GM23338 (cell line): ENCODE measurements at regions not wholly inside any gene's neighbourhood (a gene's known extent, or its start where the extent isn't known, plus 50 kb on each side); places are given as distances from the start of the nearest gene placed in this dataset.

Source experiments
- ATAC-seq: fragments of 200-7000 bp; cut with Tn5 transposase; 3 replicates; pipeline ENCODE4 v1.9.1; 2020
- DNase-seq: peaks from one replicate; pipeline ENCODE4 v3.0.0-alpha.2; 2015; ENCODE audit warnings: low spot score
- H2AFZ ChIP-seq: fragments of 200-600 bp; sonication (generic); 2 replicates; pipeline ENCODE4 v1.8.0; 2016; ENCODE audit warnings: antibody characterized with exemption, mild to moderate bottlenecking, moderate library complexity
- H3F3A ChIP-seq: fragments of 200-600 bp; sonication (generic); replicated peaks from 2 replicates; pipeline ENCODE4 v1.8.0; 2017; ENCODE audit warnings: antibody characterized with exemption, mixed run types, low read depth
- H3K27ac ChIP-seq: fragments of 200-600 bp; sonication (generic); 2 replicates; pipeline ENCODE4 v1.6.1; 2016; ENCODE audit warnings: low read depth
- H3K27me3 ChIP-seq: fragments of 200-600 bp; sonication (generic); 2 replicates; pipeline ENCODE4 v1.8.0; 2016; ENCODE audit warnings: mild to moderate bottlenecking, mixed run types, moderate library complexity; ENCODE audit not compliant: insufficient read depth
- H3K36me3 ChIP-seq: fragments of 200-600 bp; sonication (generic); 2 replicates; pipeline ENCODE4 v1.8.0; 2016; ENCODE audit warnings: mild to moderate bottlenecking; ENCODE audit not compliant: insufficient read depth
- H3K4me1 ChIP-seq: fragments of 200-600 bp; sonication (generic); 2 replicates; pipeline ENCODE4 v1.8.0; 2016; ENCODE audit warnings: mild to moderate bottlenecking, moderate library complexity; ENCODE audit not compliant: insufficient read depth
- H3K4me2 ChIP-seq: fragments of 200-600 bp; sonication (generic); 2 replicates; pipeline ENCODE4 v1.7.1; 2017; ENCODE audit warnings: mixed run types
- H3K4me3 ChIP-seq: fragments of 200-600 bp; sonication (generic); 2 replicates; pipeline ENCODE4 v1.6.1; 2016; ENCODE audit warnings: mixed run types
- H3K79me2 ChIP-seq: fragments of 200-600 bp; sonication (generic); replicated peaks from 2 replicates; pipeline ENCODE4 v1.8.0; 2017; ENCODE audit warnings: mild to moderate bottlenecking; ENCODE audit not compliant: insufficient read depth
- H3K9me2 ChIP-seq: fragments of 200-600 bp; sonication (generic); 2 replicates; pipeline ENCODE4 v1.8.0; 2017; ENCODE audit not compliant: insufficient read depth
- H4K20me1 ChIP-seq: fragments of 200-600 bp; sonication (generic); replicated peaks from 2 replicates; pipeline ENCODE4 v1.8.0; 2017; ENCODE audit warnings: mild to moderate bottlenecking; ENCODE audit not compliant: insufficient read depth
- H3K27ac Mint-ChIP-seq: 2 replicates; pipeline ENCODE4 v1.8.0; 2020; ENCODE audit warnings: inconsistent platforms, mild to moderate bottlenecking, moderate library complexity, mixed read lengths
- H3K27me3 Mint-ChIP-seq: 3 replicates; pipeline ENCODE4 v1.8.0; 2022; ENCODE audit warnings: low read depth, mild to moderate bottlenecking, moderate library complexity, mixed read lengths, inconsistent platforms; ENCODE audit not compliant: insufficient read depth, poor library complexity
- H3K36me3 Mint-ChIP-seq: 3 replicates; pipeline ENCODE4 v1.8.0; 2021; ENCODE audit warnings: low read depth, mild to moderate bottlenecking, inconsistent platforms, moderate library complexity, mixed read lengths
- H3K4me1 Mint-ChIP-seq: 3 replicates; pipeline ENCODE4 v1.8.0; 2020; ENCODE audit warnings: mild to moderate bottlenecking, inconsistent platforms, mixed read lengths
- H3K4me3 Mint-ChIP-seq: 3 replicates; pipeline ENCODE4 v1.8.0; 2021; ENCODE audit warnings: moderate library complexity, mild to moderate bottlenecking, inconsistent platforms, mixed read lengths
- H3K9me3 Mint-ChIP-seq: 3 replicates; pipeline ENCODE4 v1.8.0; 2020; ENCODE audit warnings: moderate library complexity, mild to moderate bottlenecking, inconsistent platforms, mixed read lengths
- CREB1 ChIP-seq: fragments of 250-450 bp; sonication (Bioruptor Pico); IDR thresholded peaks from 2 replicates; pipeline ENCODE4 v1.5.0; 2020; ENCODE audit warnings: low read depth, mild to moderate bottlenecking, moderate library complexity
- EZH2 ChIP-seq: fragments of 200-600 bp; sonication (generic); IDR thresholded peaks from one replicate; pipeline ENCODE4 v1.8.0; 2017; ENCODE audit warnings: antibody characterized with exemption, mild to moderate bottlenecking, low read depth; ENCODE audit not compliant: unreplicated experiment
- EZH2phosphoT487 ChIP-seq: fragments of 200-600 bp; sonication (generic); IDR thresholded peaks from one replicate; pipeline ENCODE4 v1.8.1; 2018; ENCODE audit warnings: antibody characterized with exemption; ENCODE audit not compliant: unreplicated experiment
- JUNB ChIP-seq: IDR thresholded peaks from one replicate; pipeline ENCODE4 v1.6.1; 2016; ENCODE audit warnings: antibody characterized with exemption; ENCODE audit not compliant: unreplicated experiment
- NANOG ChIP-seq: IDR thresholded peaks from 2 replicates; pipeline ENCODE4 v1.6.1; 2016; ENCODE audit warnings: antibody characterized with exemption, borderline replicate concordance
- POLR2AphosphoS5 ChIP-seq: IDR thresholded peaks from 2 replicates; pipeline ENCODE4 v1.6.1; 2016; ENCODE audit warnings: antibody characterized with exemption, low read depth
- STAT1 ChIP-seq: IDR thresholded peaks from one replicate; pipeline ENCODE4 v1.6.1; 2016; ENCODE audit warnings: antibody characterized with exemption; ENCODE audit not compliant: unreplicated experiment
- ZNF114 ChIP-seq: fragments of 250-450 bp; sonication (Bioruptor Pico); IDR thresholded peaks from 2 replicates; pipeline ENCODE4 v1.5.0; 2020; ENCODE audit warnings: mild to moderate bottlenecking, moderate library complexity
- ZNF331 ChIP-seq: fragments of 250-450 bp; sonication (Bioruptor Pico); IDR thresholded peaks from 2 replicates; pipeline ENCODE4 v1.5.0; 2020; ENCODE audit warnings: low read depth, mild to moderate bottlenecking, moderate library complexity
- TF ChIP-seq, protein P1 (sequence below): fragments of 250-450 bp; sonication (Bioruptor Pico); IDR thresholded peaks from 2 replicates; pipeline ENCODE4 v1.5.0; 2020; ENCODE audit warnings: mild to moderate bottlenecking, moderate library complexity
- TF ChIP-seq, protein P2 (sequence below): IDR thresholded peaks from one replicate; pipeline ENCODE4 v1.6.1; 2018; ENCODE audit warnings: antibody characterized with exemption; ENCODE audit not compliant: unreplicated experiment
- TF ChIP-seq, protein P3 (sequence below), 2 experiments: fragments of 200-600 bp in 1 of 2; sonication (generic) in 1 of 2; conservative IDR thresholded peaks; 2 replicates each; pipeline versions ENCODE4 v1.5.1 to v1.6.1; 2016 to 2017; ENCODE audit warnings: antibody characterized with exemption in 2 of 2, low read depth in 2 of 2, mild to moderate bottlenecking in 2 of 2, moderate library complexity in 1 of 2
- TF ChIP-seq, protein P4 (sequence below): IDR thresholded peaks from 2 replicates; pipeline ENCODE4 v1.6.1; 2016; ENCODE audit warnings: antibody characterized with exemption

DNA sequence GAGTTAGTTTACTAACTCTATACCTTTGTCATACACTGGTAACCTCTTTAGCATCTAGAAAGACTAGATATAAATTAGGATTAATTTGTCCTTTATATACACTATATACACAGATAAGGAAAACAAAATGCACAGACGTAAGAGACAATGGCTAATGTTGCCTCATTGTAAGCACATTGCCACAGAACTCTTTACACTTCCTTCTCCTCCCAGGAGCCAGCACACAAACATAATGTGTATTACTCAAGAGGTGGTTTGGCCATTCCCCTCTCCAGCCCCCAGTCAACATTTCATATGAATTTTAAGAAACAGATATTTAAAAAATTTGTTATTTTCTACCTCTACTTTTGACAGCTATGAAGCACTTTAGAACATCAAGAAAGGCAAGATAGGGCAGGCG, 131.4 kb upstream of the OR4E1 start:
- H3K27me3 ChIP-seq, result no peaks in the 10 kb centered on the region
- no peaks in the 10 kb centered on the region for H3K27me3 Mint-ChIP-seq
- no peak overlapping the region for H2AFZ ChIP-seq
- H3K4me3 ChIP-seq, result no peak overlapping the region
- no peaks in the 10 kb centered on the region; the same call in 2 of the 3 replicates for H3K36me3 Mint-ChIP-seq
- H3K9me2 ChIP-seq, result no peaks in the 10 kb centered on the region
- no peak overlapping the region for H3K27ac Mint-ChIP-seq
- no peaks in the 10 kb centered on the region for H3K79me2 ChIP-seq
- H3K36me3 ChIP-seq, result no peaks in the 10 kb centered on the region
- peaks cover 8% of the 10 kb centered on the region; the same call in 2 of the 3 replicates for H3K9me3 Mint-ChIP-seq
- no peak overlapping the region for H3K27ac ChIP-seq
- no peak overlapping the region for H3K4me2 ChIP-seq
- no peak overlapping the region for H3K4me3 Mint-ChIP-seq
- H3K4me1 Mint-ChIP-seq, result peaks cover 8% of the 10 kb centered on the region; the same call in 2 of the 3 replicates
- H3F3A ChIP-seq, result no peaks in the 10 kb centered on the region
- no peaks in the 10 kb centered on the region for H3K4me1 ChIP-seq
- H4K20me1 ChIP-seq, result no peaks in the 10 kb centered on the region
- no peak for DNase-seq
- TF ChIP-seq NANOG (no peak), EZH2 (no peak), POLR2AphosphoS5 (no peak), EZH2phosphoT487 (no peak), CREB1 (CRISPR knock-in tag) (no peak), ZNF331 (CRISPR knock-in tag) (no peak), JUNB (no peak), STAT1 (no peak), ZNF114 (CRISPR knock-in tag) (no peak)
- TF ChIP-seq, protein P1, sequence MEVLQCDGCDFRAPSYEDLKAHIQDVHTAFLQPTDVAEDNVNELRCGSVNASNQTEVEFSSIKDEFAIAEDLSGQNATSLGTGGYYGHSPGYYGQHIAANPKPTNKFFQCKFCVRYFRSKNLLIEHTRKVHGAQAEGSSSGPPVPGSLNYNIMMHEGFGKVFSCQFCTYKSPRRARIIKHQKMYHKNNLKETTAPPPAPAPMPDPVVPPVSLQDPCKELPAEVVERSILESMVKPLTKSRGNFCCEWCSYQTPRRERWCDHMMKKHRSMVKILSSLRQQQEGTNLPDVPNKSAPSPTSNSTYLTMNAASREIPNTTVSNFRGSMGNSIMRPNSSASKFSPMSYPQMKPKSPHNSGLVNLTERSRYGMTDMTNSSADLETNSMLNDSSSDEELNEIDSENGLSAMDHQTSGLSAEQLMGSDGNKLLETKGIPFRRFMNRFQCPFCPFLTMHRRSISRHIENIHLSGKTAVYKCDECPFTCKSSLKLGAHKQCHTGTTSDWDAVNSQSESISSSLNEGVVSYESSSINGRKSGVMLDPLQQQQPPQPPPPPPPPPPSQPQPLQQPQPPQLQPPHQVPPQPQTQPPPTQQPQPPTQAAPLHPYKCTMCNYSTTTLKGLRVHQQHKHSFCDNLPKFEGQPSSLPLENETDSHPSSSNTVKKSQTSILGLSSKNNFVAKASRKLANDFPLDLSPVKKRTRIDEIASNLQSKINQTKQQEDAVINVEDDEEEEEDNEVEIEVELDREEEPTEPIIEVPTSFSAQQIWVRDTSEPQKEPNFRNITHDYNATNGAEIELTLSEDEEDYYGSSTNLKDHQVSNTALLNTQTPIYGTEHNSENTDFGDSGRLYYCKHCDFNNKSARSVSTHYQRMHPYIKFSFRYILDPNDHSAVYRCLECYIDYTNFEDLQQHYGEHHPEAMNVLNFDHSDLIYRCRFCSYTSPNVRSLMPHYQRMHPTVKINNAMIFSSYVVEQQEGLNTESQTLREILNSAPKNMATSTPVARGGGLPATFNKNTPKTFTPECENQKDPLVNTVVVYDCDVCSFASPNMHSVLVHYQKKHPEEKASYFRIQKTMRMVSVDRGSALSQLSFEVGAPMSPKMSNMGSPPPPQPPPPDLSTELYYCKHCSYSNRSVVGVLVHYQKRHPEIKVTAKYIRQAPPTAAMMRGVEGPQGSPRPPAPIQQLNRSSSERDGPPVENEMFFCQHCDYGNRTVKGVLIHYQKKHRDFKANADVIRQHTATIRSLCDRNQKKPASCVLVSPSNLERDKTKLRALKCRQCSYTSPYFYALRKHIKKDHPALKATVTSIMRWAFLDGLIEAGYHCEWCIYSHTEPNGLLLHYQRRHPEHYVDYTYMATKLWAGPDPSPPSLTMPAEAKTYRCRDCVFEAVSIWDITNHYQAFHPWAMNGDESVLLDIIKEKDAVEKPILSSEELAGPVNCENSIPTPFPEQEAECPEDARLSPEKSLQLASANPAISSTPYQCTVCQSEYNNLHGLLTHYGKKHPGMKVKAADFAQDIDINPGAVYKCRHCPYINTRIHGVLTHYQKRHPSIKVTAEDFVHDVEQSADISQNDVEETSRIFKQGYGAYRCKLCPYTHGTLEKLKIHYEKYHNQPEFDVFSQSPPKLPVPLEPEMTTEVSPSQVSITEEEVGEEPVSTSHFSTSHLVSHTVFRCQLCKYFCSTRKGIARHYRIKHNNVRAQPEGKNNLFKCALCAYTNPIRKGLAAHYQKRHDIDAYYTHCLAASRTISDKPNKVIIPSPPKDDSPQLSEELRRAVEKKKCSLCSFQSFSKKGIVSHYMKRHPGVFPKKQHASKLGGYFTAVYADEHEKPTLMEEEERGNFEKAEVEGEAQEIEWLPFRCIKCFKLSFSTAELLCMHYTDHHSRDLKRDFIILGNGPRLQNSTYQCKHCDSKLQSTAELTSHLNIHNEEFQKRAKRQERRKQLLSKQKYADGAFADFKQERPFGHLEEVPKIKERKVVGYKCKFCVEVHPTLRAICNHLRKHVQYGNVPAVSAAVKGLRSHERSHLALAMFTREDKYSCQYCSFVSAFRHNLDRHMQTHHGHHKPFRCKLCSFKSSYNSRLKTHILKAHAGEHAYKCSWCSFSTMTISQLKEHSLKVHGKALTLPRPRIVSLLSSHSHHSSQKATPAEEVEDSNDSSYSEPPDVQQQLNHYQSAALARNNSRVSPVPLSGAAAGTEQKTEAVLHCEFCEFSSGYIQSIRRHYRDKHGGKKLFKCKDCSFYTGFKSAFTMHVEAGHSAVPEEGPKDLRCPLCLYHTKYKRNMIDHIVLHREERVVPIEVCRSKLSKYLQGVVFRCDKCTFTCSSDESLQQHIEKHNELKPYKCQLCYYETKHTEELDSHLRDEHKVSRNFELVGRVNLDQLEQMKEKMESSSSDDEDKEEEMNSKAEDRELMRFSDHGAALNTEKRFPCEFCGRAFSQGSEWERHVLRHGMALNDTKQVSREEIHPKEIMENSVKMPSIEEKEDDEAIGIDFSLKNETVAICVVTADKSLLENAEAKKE (CRISPR knock-in tag), result no peak
- TF ChIP-seq, protein P2, sequence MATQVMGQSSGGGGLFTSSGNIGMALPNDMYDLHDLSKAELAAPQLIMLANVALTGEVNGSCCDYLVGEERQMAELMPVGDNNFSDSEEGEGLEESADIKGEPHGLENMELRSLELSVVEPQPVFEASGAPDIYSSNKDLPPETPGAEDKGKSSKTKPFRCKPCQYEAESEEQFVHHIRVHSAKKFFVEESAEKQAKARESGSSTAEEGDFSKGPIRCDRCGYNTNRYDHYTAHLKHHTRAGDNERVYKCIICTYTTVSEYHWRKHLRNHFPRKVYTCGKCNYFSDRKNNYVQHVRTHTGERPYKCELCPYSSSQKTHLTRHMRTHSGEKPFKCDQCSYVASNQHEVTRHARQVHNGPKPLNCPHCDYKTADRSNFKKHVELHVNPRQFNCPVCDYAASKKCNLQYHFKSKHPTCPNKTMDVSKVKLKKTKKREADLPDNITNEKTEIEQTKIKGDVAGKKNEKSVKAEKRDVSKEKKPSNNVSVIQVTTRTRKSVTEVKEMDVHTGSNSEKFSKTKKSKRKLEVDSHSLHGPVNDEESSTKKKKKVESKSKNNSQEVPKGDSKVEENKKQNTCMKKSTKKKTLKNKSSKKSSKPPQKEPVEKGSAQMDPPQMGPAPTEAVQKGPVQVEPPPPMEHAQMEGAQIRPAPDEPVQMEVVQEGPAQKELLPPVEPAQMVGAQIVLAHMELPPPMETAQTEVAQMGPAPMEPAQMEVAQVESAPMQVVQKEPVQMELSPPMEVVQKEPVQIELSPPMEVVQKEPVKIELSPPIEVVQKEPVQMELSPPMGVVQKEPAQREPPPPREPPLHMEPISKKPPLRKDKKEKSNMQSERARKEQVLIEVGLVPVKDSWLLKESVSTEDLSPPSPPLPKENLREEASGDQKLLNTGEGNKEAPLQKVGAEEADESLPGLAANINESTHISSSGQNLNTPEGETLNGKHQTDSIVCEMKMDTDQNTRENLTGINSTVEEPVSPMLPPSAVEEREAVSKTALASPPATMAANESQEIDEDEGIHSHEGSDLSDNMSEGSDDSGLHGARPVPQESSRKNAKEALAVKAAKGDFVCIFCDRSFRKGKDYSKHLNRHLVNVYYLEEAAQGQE, result no peak
- TF ChIP-seq, protein P3, sequence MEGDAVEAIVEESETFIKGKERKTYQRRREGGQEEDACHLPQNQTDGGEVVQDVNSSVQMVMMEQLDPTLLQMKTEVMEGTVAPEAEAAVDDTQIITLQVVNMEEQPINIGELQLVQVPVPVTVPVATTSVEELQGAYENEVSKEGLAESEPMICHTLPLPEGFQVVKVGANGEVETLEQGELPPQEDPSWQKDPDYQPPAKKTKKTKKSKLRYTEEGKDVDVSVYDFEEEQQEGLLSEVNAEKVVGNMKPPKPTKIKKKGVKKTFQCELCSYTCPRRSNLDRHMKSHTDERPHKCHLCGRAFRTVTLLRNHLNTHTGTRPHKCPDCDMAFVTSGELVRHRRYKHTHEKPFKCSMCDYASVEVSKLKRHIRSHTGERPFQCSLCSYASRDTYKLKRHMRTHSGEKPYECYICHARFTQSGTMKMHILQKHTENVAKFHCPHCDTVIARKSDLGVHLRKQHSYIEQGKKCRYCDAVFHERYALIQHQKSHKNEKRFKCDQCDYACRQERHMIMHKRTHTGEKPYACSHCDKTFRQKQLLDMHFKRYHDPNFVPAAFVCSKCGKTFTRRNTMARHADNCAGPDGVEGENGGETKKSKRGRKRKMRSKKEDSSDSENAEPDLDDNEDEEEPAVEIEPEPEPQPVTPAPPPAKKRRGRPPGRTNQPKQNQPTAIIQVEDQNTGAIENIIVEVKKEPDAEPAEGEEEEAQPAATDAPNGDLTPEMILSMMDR (conservative IDR thresholded peaks at IDR 0.05; ENCODE audit: low read depth in 2 of 2), result no peak
- TF ChIP-seq, protein P4, sequence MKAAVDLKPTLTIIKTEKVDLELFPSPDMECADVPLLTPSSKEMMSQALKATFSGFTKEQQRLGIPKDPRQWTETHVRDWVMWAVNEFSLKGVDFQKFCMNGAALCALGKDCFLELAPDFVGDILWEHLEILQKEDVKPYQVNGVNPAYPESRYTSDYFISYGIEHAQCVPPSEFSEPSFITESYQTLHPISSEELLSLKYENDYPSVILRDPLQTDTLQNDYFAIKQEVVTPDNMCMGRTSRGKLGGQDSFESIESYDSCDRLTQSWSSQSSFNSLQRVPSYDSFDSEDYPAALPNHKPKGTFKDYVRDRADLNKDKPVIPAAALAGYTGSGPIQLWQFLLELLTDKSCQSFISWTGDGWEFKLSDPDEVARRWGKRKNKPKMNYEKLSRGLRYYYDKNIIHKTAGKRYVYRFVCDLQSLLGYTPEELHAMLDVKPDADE, result no peak
- ATAC-seq, result no peak
